ENCODE measurements at regions not wholly inside any gene's neighbourhood (a gene's known extent, or its start where the extent isn't known, plus 50 kb on each side); places are given as distances from the start of the nearest gene placed in this dataset.

DNA sequence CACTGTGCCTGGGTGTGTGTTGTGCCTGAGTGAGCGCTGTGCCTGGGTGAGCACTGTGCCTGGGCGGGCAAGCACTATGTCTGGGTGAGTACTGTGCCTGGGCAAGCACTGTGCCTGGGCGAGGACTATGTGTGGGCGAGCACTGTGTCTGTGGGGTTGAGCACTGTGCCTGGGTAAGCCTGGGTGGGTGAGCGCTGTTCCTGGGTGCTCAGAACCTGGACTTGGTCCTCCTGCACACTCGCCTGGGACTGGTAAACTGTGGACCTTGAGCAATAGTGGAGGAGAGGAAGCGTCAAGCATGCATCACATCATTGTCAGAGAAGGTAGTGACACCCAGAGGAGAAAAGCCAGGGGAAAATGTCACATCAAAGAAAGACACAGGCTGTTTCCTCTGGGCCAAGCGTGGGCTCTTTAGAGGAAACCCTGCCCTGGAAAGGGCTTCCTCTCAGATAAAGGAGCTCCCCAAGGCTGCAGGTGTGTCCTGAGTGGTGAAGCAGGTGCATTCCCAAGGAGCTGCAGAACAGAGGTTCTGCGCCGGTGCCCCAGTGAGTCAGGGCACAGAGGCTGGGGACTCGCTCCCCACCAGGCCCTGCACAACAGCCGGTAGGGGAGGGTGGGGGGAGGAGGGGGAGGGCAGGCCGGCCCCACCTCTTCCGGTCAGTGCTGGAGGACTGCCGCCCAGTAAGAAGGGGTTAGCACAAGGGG, 141.2 kb downstream of the TEX29 start:
- Histone ChIP-seq H3K9me2 (no peaks in the 10 kb centered on the region), H3K79me2 (ENCODE audit: insufficient read depth) (no peaks in the 10 kb centered on the region), H3K27ac (ENCODE audit: low read depth in 2 of 2, low read length in 1 of 2) (no peak overlapping the region), H3F3A (replicated peaks; ENCODE audit: insufficient read depth) (no peaks in the 10 kb centered on the region), H3K9ac (no peak overlapping the region), H3K4me3 (ENCODE audit: low read depth in 2 of 2, low read length in 1 of 2) (no peak overlapping the region), H3K27me3 (ENCODE audit: insufficient read depth) (peaks cover 42% of the 10 kb centered on the region), H3K4me1 (ENCODE audit: control insufficient read depth in 1 of 2, insufficient read depth in 2 of 2, low read depth in 1 of 2, low read length in 1 of 2) (no peaks in the 10 kb centered on the region), H3K9me3 (no peaks in the 10 kb centered on the region), H3K4me2 (no peak overlapping the region), H3K36me3 (replicated peaks in 1 of 2; ENCODE audit: control insufficient read depth in 1 of 2, insufficient read depth in 2 of 2, low read length in 1 of 2) (no peaks in the 10 kb centered on the region), H4K20me1 (ENCODE audit: insufficient read depth) (no peaks in the 10 kb centered on the region), H2AFZ (ENCODE audit: low read depth) (no peak overlapping the region)
- 5% methylated on average over 2 of the region's 15 CpGs for WGBS (ENCODE audit: low lambda C conversion rate)
- POLR2A ChIA-PET: no interaction called here
- no peak for TF ChIP-seq TAF1 (IDR thresholded peaks at IDR 0.05; ENCODE audit: borderline replicate concordance, low read depth, low read length)
- no peak for DNase-seq
- CTCF ChIA-PET: interaction anchor here (2.0 kb wide), 1 partner anchor 13 kb away, joined by 11 read pairs; no protein-coding TSS in a partner anchor

- CTCF ChIA-PET: interaction anchor here (1.1 to 2.0 kb wide), 2 partner anchors 12 to 395 kb away, joined by 3 to 11 read pairs; no protein-coding TSS in a partner anchor
- no peak overlapping the region for H3K4me2 ChIP-seq
- no peak for DNase-seq
- H4K20me1 ChIP-seq (ENCODE audit: insufficient read depth): no peaks in the 10 kb centered on the region
- no peak overlapping the region for H3K27ac ChIP-seq (ENCODE audit: low read depth in 2 of 2, low read length in 1 of 2)
- no peaks in the 10 kb centered on the region for H3K4me1 ChIP-seq (ENCODE audit: control insufficient read depth in 1 of 2, insufficient read depth in 2 of 2, low read depth in 1 of 2, low read length in 1 of 2)
- no peaks in the 10 kb centered on the region for H3K36me3 ChIP-seq (replicated peaks in 1 of 2; ENCODE audit: control insufficient read depth in 1 of 2, insufficient read depth in 2 of 2, low read length in 1 of 2)
- H3K9me2 ChIP-seq: no peaks in the 10 kb centered on the region
- no peaks in the 10 kb centered on the region for H3K9me3 ChIP-seq
- 27% methylated on average over 9 of the region's 14 CpGs for WGBS (ENCODE audit: low lambda C conversion rate)
- no peak overlapping the region for H3K9ac ChIP-seq
- H3K4me3 ChIP-seq (ENCODE audit: low read depth in 2 of 2, low read length in 1 of 2): no peak overlapping the region
- POLR2A ChIA-PET: no interaction called here
- no peak overlapping the region for H2AFZ ChIP-seq (ENCODE audit: low read depth)
- peaks cover 42% of the 10 kb centered on the region for H3K27me3 ChIP-seq (ENCODE audit: insufficient read depth)
- H3K79me2 ChIP-seq (ENCODE audit: insufficient read depth): no peaks in the 10 kb centered on the region
- no peak for TF ChIP-seq CTCF (IDR thresholded peaks at IDR 0.05)
- no peak for TF ChIP-seq FOXM1 (IDR thresholded peaks at IDR 0.05; ENCODE audit: low read depth)
- TF ChIP-seq RXRA (IDR thresholded peaks at IDR 0.05; ENCODE audit: borderline replicate concordance, low read depth): no peak
- no peak for TF ChIP-seq CHD2 (IDR thresholded peaks at IDR 0.05; ENCODE audit: low read length, partially characterized antibody)
- no peak for TF ChIP-seq EP300 (IDR thresholded peaks at IDR 0.05; ENCODE audit: borderline replicate concordance in 1 of 2, low read depth in 1 of 2, low read length in 1 of 2)
- TF ChIP-seq FOSL2 (IDR thresholded peaks at IDR 0.05; ENCODE audit: borderline replicate concordance, low read depth): no peak
- TF ChIP-seq GATA2 (CRISPR knock-in tag; IDR thresholded peaks at IDR 0.05): no peak
- TF ChIP-seq SIN3A (IDR thresholded peaks at IDR 0.05; ENCODE audit: borderline replicate concordance, low read depth, low read length): no peak
- no peak for TF ChIP-seq TAF1 (IDR thresholded peaks at IDR 0.05; ENCODE audit: borderline replicate concordance, low read depth, low read length)
- TF ChIP-seq RAD21 (IDR thresholded peaks at IDR 0.05; ENCODE audit: low read length): no peak
- no peaks in the 10 kb centered on the region for H3F3A ChIP-seq (replicated peaks; ENCODE audit: insufficient read depth)
Measured at GRCh38 chr13:111462221-111462764, 141.9 kb downstream of the TEX29 start.

Data from SK-N-SH (cell line).